Myocyte (in vitro differentiated cells): ENCODE measurements at regions not wholly inside any gene's neighbourhood (a gene's known extent, or its start where the extent isn't known, plus 50 kb on each side); places are given as distances from the start of the nearest gene placed in this dataset.
"Not testable (repeated sequence)": the region's sequence is repeated elsewhere in the genome, so short reads cannot be mapped to it uniquely, and the experiment has no call there.

Source experiments
- DNase-seq: peaks from one replicate; pipeline ENCODE4 v3.0.0-alpha.2; 2012; ENCODE audit warnings: low read depth

DNA sequence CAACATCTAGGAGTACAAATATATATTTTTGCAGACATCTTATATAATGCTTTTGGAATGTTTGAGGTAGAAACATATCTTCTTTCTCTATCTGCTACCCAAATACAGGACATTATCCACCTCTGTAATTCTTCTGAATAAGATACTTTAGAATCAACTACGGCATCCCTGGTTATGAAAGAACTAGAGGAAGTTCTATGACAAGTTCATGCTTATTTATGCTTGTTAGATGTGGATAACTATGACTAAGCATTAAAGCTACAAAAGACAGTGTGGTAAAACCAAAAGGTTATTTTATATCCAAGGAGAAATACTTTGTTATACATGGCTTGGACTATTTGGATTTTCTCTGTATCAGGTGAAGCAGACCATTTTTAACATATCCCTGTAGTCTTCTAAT lies 894.0 kb downstream of the KCNT2 start:
- no peak for DNase-seq

GRCh38 chr1:195709821-195710220 lies 898.4 kb downstream of the KCNT2 start:
- DNase-seq: no peak

- no peak for DNase-seq
Measured at GRCh38 chr1:195704028-195704427, 904.2 kb downstream of the KCNT2 start.

DNA sequence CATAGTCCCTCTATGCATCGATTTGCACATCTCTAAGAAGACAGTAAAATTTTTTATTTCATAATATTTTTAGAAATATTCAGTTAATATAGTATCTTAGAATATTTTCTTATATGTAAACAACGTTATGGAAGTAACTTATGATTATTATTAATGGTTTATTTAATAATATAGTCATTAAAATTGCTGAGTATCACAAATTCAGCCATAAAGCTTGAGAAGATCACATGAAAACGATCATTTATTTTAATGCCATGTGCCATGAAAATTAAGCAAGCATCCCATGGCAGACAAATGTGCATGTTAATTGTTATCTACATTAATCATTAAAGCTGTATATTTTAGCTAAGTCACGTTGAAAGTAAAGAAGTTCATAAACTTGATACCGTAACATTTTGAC lies 907.1 kb downstream of the KCNT2 start:
- DNase-seq: no peak

- DNase-seq: no peak
Measured at GRCh38 chr1:195697130-195697529, 911.1 kb downstream of the KCNT2 start.

GRCh38 chr1:195686764-195687163 lies 921.5 kb downstream of the KCNT2 start:
- no peak for DNase-seq

DNA sequence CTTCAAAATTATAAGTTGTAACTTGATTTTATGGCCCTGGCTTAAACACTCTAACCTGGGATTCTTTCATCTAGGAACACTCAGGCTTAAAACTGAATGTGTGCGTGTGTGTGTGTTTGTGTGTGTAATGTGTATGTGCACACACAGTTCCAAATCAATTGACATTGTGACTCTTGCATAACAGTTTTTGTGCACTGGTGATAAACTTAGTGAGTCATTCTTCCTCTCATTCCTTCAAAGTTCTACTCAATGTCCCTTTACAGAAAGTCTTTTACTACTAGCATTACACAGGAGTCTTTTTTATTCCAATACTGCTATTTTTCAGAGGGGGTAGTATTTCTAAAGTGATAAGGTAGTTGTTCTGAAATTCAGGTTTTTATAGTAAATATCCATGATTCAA lies 943.6 kb downstream of the KCNT2 start:
- DNase-seq: no peak

DNA sequence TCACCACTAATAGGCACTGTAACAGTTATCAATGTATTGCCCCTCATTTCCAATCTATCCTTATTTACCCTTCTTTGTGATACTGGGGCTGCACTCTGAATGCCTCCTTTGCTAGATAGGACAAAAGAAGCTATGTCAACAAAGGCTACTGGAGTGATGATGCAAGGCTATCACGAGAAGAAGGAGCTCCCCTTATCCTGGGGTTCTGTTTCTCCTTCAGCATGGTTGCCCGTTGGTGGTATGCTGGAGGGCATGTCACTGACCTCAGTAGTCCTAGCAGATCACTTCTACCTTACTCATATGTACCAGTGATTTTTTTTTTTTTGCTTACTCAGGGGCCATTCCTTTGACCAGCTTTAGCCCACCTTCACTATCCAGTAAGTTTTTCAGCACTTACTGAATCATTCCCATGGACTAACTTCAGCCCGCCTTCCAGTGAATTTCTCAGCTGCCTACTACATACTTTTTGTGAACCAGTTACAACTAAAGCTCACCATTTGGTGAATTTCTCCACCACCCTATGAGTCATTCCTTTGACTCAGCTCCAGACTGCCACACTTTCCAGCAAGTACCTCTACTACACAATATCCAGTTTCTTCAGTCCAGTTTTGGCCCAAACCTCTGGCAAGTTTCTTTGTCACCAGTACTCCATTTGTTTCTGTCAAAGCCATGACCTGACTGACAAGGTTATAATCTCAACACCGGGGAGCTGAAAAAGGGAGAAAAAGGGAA lies 944.5 kb downstream of the KCNT2 start:
- DNase-seq: peak; percentile 1

GRCh38 chr1:195656780-195657179 lies 951.5 kb downstream of the KCNT2 start:
- DNase-seq: no peak

GRCh38 chr1:195648875-195649274 lies 959.4 kb downstream of the KCNT2 start:
- DNase-seq: not testable (repeated sequence)

- DNase-seq: no peak
Measured at GRCh38 chr1:195637539-195637938, 970.7 kb downstream of the KCNT2 start.

GRCh38 chr1:195618287-195618686 lies 990.0 kb downstream of the KCNT2 start:
- no peak for DNase-seq

DNA sequence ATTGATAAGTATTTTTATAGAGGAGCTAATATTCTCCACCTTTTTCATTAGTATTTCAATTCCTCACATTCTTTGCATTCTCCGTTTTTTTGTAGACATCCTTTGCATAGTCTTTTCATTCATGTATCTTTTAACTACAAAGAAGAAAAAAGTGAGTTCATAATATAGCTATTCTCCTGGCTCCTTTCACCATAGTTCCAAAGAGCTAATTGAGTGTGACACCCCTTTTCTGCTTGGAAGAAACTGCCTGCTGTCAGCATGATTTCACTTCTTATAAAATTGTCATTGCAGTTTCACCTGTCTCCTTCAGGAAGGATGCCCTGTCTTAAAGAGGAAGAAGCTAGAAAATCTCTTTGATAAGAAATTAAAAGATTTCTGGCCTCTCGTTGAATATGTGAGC lies 991.1 kb downstream of the KCNT2 start:
- DNase-seq: no peak

DNA sequence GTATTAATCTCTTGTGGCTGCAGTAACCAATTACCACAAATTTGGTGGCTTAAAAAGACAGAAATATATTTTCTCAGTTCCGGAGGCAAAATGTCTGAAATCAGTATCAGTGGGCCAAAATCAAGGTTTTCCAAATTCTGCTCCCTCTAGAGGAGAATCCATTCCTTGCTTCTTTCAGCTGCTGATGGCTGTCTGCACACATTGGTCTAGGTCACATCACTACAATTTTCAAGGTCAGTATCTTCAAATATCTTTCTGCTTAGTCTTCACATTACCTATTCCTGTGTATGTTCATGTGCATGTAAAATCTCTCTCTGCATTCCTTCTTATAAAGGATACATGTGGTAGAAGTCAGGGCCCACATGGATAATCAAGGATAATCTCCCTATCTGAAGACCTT lies 999.4 kb downstream of the KCNT2 start:
- DNase-seq: no peak

GRCh38 chr1:195606483-195606882 lies 1001.8 kb downstream of the KCNT2 start:
- no peak for DNase-seq

GRCh38 chr1:195604287-195604686 lies 1004.0 kb downstream of the KCNT2 start:
- DNase-seq: no peak

DNA sequence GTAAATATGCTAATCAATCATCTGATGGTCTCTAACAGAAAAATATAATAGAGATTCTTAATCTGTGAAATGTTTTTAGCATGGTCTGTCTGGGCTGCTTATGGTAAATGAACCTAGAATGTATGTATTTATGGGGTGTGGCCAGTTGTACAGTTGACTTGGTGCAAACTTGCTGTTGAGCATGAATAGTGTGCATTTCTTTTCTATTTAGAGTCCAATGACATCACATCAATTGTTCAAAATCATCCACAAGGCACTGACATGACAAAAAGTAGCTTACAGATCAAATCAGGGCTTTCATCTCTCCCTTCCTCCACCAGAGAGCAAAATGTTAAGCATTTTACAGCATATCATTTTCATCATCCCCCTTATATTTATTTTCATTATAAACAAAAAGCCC lies 1010.3 kb downstream of the KCNT2 start:
- no peak for DNase-seq

GRCh38 chr1:195594773-195595172 lies 1013.5 kb downstream of the KCNT2 start:
- DNase-seq: no peak

GRCh38 chr1:195594322-195594721 lies 1013.9 kb downstream of the KCNT2 start:
- no peak for DNase-seq

DNA sequence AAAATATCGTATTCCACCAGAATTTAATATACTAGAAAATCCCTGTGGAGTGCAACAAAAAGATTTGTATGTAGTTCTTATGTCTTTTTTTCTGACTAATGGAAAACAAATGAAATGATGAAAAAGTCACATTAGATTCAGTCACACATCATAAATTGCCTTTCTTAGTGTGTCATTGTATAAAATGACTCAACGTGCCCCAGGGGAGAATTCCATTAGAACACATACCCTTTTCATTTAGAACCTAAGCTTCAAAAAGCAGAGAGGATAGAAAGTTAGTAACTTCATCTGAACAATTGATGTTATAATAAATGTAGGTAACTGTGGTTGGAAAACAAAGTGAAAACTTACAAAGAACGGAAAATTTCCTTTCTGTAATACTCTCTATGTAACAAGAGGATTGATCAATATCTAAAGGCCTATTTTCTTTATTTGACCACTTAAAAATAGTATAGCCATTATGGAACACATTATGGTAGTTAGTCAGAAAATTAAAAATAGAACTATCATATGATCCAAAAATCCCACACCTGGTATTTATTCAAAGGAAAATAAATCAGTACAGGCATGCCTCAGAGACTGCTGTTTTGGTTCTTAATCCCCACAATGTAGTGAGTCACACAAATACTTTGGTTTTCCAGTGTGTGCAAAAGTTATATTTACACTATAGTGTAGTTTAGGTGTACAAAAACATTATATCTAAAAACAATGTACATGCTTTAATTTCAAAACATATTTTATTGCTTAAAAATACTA lies 1016.1 kb downstream of the KCNT2 start:
- peak; percentile 21 for DNase-seq

DNA sequence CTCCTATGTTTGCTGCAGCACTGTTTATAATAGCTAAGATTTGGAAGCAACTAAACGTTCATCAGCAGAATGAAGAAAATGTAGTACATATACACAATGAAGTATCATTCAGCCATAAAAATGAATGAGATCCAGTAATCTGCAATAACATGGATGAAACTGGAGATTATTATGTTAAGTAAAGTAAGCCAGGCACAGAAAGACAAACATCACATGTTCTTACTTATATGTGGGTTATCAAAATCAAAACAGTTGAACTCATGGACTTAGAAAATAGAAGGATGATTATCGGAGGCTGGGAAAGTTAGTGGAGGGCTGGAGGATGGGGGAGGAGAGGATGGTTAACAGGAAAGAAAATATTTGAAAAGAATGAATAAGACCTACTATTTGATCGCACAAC lies 1017.6 kb downstream of the KCNT2 start:
- DNase-seq: no peak

GRCh38 chr1:195584870-195585624 lies 1023.2 kb downstream of the KCNT2 start:
- no peak for DNase-seq
